Kidney epithelial cell (primary cell): ENCODE measurements at regions not wholly inside any gene's neighbourhood (a gene's known extent, or its start where the extent isn't known, plus 50 kb on each side); places are given as distances from the start of the nearest gene placed in this dataset.

Experiments
- DNase-seq: peaks from one replicate; pipeline ENCODE4 v3.0.0-alpha.2; 2010; ENCODE audit warnings: low read depth
- H3K27me3 ChIP-seq: 2 replicates; pipeline ENCODE4 v1.6.0; 2011; ENCODE audit warnings: low read length; ENCODE audit not compliant: control insufficient read depth, insufficient read depth
- H3K36me3 ChIP-seq: 2 replicates; pipeline ENCODE4 v1.5.1; 2011; ENCODE audit warnings: low read length; ENCODE audit not compliant: control insufficient read depth, insufficient read depth
- H3K4me3 ChIP-seq: 2 replicates; pipeline ENCODE4 v1.5.1; 2011; ENCODE audit warnings: low read depth, mild to moderate bottlenecking, control low read depth, low read length
- TF ChIP-seq, protein P1 (sequence below): IDR thresholded peaks from 2 replicates; pipeline ENCODE4 v1.5.1; 2011; ENCODE audit warnings: mild to moderate bottlenecking, moderate library complexity, low read length, control low read depth, inconsistent platforms; ENCODE audit not compliant: insufficient read depth, poor library complexity, severe bottlenecking

GRCh38 chr16:9481747-9482730, 390.6 kb downstream of the HAPSTR1 start:
- DNase-seq = no peak
- TF ChIP-seq, protein P1, sequence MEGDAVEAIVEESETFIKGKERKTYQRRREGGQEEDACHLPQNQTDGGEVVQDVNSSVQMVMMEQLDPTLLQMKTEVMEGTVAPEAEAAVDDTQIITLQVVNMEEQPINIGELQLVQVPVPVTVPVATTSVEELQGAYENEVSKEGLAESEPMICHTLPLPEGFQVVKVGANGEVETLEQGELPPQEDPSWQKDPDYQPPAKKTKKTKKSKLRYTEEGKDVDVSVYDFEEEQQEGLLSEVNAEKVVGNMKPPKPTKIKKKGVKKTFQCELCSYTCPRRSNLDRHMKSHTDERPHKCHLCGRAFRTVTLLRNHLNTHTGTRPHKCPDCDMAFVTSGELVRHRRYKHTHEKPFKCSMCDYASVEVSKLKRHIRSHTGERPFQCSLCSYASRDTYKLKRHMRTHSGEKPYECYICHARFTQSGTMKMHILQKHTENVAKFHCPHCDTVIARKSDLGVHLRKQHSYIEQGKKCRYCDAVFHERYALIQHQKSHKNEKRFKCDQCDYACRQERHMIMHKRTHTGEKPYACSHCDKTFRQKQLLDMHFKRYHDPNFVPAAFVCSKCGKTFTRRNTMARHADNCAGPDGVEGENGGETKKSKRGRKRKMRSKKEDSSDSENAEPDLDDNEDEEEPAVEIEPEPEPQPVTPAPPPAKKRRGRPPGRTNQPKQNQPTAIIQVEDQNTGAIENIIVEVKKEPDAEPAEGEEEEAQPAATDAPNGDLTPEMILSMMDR = no peak
- no peaks in the 10 kb centered on the region for H3K36me3 ChIP-seq
- H3K27me3 ChIP-seq = no peaks in the 10 kb centered on the region
- H3K4me3 ChIP-seq = no peak overlapping the region

DNA sequence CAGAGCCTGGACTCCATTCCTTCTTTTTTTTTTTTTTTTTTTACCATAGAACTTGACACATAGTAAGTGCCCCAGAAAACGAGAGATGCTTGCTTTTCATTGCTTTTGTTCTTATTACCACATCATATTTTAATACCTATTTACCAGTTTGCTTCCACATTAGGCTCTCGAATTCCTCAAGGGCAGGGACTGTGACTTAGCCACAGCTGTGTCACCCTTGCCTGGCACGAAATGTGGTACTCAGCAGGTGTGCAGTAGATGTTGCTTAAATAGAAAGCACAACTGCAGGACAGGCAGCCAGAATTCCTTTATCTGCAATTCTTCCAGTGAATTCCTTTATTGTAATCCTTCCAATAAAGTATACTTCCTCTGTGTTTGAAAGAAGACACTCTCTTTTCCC, 393.0 kb downstream of the HAPSTR1 start:
- H3K4me3 ChIP-seq = no peak overlapping the region
- H3K27me3 ChIP-seq = no peaks in the 10 kb centered on the region
- TF ChIP-seq, protein P1 = no peak
- peak; percentile 18 for DNase-seq
- no peaks in the 10 kb centered on the region for H3K36me3 ChIP-seq

GRCh38 chr16:9484881-9485280, 393.4 kb downstream of the HAPSTR1 start:
- Histone ChIP-seq H3K4me3 (no peak overlapping the region), H3K36me3 (no peaks in the 10 kb centered on the region), H3K27me3 (no peaks in the 10 kb centered on the region)
- DNase-seq = no peak
- TF ChIP-seq, protein P1 = no peak

DNA sequence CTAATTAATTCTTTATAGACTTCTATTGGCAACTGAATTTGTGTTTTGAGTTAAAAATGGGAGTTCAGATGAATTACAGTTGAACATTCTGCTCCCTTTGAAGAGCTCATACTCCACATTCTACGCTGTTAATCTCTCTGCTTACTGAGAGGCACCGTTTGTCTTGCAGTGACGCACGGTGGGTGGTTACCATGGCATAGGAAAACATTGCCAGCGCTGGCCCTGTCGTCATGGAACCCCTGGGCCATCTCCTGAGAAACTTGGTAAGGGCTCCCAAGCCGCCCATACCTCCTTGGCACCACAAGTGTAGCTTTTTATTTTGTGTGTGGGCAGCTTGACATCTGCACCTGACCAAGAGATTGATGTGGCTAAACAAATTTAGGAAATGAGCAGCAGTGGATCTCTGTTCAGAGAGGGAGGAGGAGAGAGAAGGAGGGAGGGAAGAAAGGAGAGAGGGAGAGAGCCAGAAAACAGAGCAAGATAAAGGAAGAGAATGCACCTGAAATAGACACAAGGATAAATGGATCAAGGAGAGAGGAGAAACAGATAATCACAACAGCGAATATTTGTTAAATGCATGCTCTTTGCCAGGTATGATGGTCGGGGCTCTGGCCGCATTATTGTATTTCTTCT, 398.5 kb downstream of the HAPSTR1 start:
- Histone ChIP-seq H3K4me3 (no peak overlapping the region), H3K36me3 (no peaks in the 10 kb centered on the region), H3K27me3 (no peaks in the 10 kb centered on the region)
- DNase-seq = peak; percentile 16
- TF ChIP-seq, protein P1 = no peak

DNA sequence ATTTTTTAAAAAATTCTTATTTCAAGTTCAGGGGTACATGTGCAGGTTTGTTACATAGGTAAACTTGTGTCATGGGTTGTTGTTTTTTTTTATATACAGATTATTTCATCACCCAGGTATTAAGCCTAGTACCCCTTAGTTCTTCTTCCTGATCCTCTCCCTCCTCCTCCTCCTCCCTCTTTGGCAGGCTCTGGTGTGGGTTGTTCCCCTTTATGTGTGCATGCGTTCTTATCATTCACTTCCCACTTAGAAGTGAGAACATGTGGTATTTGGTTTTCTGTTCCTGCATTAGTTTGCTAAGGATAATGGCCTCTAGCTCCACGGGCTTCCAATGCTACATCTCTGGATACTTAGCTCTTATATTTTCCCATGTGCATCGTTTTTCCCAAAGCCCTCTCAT, 404.4 kb downstream of the HAPSTR1 start:
- DNase-seq = no peak
- no peaks in the 10 kb centered on the region for H3K36me3 ChIP-seq
- no peak overlapping the region for H3K4me3 ChIP-seq
- no peaks in the 10 kb centered on the region for H3K27me3 ChIP-seq
- TF ChIP-seq, protein P1 = no peak
